HUES48 (cell line): ENCODE measurements at regions not wholly inside any gene's neighbourhood (a gene's known extent, or its start where the extent isn't known, plus 50 kb on each side); places are given as distances from the start of the nearest gene placed in this dataset.

Experiments
- H3K27ac ChIP-seq: one replicate; pipeline ENCODE4 v1.7.0; 2013; ENCODE audit warnings: low read depth, low read length, inconsistent platforms
- H3K27me3 ChIP-seq: 2 replicates; pipeline ENCODE4 v1.6.1; 2013; ENCODE audit warnings: mild to moderate bottlenecking, low read length; ENCODE audit not compliant: control insufficient read depth, insufficient read depth
- H3K36me3 ChIP-seq: 2 replicates; pipeline ENCODE4 v1.6.1; 2013; ENCODE audit warnings: low read length; ENCODE audit not compliant: control insufficient read depth, insufficient read depth
- H3K4me1 ChIP-seq: 2 replicates; pipeline ENCODE4 v1.6.1; 2013; ENCODE audit warnings: mild to moderate bottlenecking, low read length; ENCODE audit not compliant: control insufficient read depth, insufficient read depth
- H3K4me3 ChIP-seq: 2 replicates; pipeline ENCODE4 v1.5.1; 2013; ENCODE audit warnings: mild to moderate bottlenecking, low read depth, low read length
- H3K9ac ChIP-seq: 2 replicates; pipeline ENCODE4 v1.6.1; 2013; ENCODE audit warnings: mild to moderate bottlenecking, low read depth, low read length, moderate library complexity
- H3K9me3 ChIP-seq: 2 replicates; pipeline ENCODE4 v1.6.1; 2013; ENCODE audit warnings: low read length; ENCODE audit not compliant: control insufficient read depth, insufficient read depth

DNA sequence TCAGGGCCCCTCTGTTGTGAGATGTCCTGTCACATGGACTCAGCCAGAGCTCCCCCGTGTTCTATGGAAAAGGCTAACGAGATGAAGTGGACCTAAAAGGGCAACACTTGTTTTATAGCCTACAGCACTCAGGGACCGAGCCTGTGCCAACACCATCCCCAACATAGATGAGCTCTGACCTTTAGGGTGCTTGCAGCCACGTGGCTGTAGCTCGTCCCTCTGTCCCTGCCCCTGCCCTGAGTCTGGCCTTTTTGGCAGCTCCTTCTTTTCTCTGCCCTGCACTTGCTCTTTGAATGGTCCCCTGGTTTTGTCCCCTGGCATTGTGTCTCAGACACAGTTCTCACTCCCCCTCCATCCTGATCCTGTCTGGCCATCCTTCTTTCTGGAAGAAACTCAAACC, 81.2 kb upstream of the GDF10 start:
- Histone ChIP-seq H3K36me3 (no peaks in the 10 kb centered on the region), H3K27ac (no peak overlapping the region), H3K4me3 (no peak overlapping the region), H3K27me3 (no peaks in the 10 kb centered on the region), H3K9ac (no peak overlapping the region), H3K4me1 (no peaks in the 10 kb centered on the region), H3K9me3 (no peaks in the 10 kb centered on the region)

DNA sequence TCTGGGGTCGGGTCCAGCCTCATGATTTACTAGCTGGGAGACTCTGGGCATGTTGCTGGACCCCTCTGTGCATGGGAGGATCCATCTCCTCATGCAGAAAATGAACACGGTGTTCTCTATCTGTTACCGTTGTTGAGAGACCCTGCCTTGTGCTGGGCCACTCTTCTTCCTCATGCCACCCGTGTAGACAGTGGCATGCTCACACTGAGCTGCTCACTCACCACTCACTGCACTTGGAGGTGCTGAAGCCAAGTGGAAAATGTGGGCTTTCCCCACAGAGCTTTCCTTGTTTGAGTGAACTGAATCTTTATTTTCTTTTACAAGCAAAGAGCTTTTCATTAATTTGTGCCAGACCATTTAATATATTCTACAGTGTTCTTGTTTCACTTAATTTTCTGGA, 77.5 kb upstream of the GDF10 start:
- no peaks in the 10 kb centered on the region for H3K27me3 ChIP-seq
- H3K27ac ChIP-seq, result no peak overlapping the region
- no peaks in the 10 kb centered on the region for H3K36me3 ChIP-seq
- no peaks in the 10 kb centered on the region for H3K9me3 ChIP-seq
- no peak overlapping the region for H3K9ac ChIP-seq
- no peak overlapping the region for H3K4me3 ChIP-seq
- H3K4me1 ChIP-seq, result no peaks in the 10 kb centered on the region

DNA sequence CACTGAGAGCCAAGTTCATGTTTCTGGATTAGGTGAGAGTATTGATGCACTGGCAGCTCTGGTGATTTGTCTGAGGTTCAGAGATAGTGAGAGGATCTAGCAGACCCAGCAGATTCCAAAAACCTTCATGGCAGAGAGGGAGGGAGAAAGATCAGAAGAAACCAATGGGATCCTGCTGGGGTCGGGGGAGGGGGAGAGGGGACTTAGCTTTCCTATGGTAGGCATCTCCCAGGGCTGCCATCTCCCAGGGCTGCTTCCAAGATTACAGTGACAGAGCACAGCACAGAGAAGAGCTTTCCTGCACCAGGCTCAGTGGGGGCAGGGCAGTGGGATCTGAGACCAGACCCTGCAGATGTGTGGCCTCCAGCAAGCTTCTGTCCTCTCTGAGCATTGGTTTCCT, 76.8 kb upstream of the GDF10 start:
- Histone ChIP-seq H3K9me3 (no peaks in the 10 kb centered on the region), H3K36me3 (no peaks in the 10 kb centered on the region), H3K4me1 (no peaks in the 10 kb centered on the region), H3K27me3 (no peaks in the 10 kb centered on the region), H3K9ac (no peak overlapping the region), H3K4me3 (no peak overlapping the region), H3K27ac (no peak overlapping the region)

DNA sequence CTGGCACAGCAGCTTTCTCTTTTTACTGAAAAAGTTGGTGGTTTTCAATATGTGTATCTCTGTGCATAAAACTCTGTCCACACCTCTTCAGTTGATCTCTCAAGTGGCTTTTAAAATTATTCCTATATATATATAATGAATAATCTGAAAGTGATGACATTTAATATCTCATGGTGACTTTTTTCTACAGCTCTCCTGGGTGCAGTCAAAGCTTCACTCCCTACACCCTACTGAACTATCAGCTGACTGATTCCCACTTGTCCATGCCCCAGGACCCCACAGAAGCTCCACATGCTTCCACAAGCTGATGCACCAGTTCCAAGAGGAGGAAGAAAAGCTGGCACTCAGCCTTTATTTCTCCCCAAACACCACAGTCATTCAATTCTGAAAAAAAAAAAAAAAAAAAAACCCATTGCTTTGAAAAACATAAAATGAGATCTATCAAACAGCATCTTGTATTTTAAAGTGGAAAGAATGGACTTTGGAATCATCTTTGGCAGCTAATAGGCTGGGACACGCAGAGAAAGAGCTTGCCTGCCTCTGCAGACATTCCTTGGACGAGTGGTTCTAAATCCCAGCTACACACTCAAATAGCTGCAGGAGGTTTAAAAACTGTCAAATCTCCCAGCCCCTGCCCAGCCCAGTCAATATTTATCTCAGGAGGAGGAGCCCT, 75.3 kb upstream of the GDF10 start:
- H3K36me3 ChIP-seq, result no peaks in the 10 kb centered on the region
- H3K27me3 ChIP-seq, result no peaks in the 10 kb centered on the region
- no peak overlapping the region for H3K4me3 ChIP-seq
- no peak overlapping the region for H3K27ac ChIP-seq
- no peaks in the 10 kb centered on the region for H3K4me1 ChIP-seq
- no peaks in the 10 kb centered on the region for H3K9me3 ChIP-seq
- H3K9ac ChIP-seq, result no peak overlapping the region

DNA sequence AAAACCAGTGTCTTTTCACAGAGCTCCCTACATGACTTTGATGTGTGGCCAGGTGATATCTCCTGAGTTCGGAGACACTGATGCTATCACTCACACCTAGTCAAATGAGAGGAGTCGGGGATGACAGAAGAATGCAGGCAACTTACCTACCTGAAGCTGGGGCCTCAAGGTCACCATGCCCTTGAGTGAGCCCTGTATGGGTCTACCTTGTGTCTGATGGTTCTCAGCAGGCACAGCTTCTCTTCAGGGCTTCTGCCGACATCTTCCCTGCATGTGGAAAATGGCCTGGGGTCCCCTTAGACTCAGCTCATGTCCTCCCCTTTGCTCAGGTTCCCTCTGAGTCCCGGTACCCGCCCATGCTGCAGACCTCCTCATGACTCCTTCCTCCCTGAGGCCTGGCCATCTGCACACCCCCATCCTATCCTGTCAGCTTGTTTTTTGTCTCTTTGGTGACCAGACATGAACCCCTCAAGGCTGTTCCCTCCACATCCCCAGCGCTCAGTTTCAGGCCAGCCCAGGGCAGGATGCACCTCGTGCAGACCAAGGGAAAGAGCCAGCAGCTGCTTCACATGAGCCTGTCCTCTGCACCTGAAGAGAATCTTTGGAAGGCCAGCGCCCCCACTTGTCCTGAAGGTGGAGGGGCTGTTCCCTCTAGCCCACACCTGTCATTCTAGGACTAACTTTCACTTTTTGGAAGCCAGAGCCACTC, 74.6 kb upstream of the GDF10 start:
- no peaks in the 10 kb centered on the region for H3K36me3 ChIP-seq
- H3K4me3 ChIP-seq, result no peak overlapping the region
- no peaks in the 10 kb centered on the region for H3K27me3 ChIP-seq
- H3K4me1 ChIP-seq, result no peaks in the 10 kb centered on the region
- H3K9me3 ChIP-seq, result no peaks in the 10 kb centered on the region
- H3K27ac ChIP-seq, result no peak overlapping the region
- no peak overlapping the region for H3K9ac ChIP-seq

DNA sequence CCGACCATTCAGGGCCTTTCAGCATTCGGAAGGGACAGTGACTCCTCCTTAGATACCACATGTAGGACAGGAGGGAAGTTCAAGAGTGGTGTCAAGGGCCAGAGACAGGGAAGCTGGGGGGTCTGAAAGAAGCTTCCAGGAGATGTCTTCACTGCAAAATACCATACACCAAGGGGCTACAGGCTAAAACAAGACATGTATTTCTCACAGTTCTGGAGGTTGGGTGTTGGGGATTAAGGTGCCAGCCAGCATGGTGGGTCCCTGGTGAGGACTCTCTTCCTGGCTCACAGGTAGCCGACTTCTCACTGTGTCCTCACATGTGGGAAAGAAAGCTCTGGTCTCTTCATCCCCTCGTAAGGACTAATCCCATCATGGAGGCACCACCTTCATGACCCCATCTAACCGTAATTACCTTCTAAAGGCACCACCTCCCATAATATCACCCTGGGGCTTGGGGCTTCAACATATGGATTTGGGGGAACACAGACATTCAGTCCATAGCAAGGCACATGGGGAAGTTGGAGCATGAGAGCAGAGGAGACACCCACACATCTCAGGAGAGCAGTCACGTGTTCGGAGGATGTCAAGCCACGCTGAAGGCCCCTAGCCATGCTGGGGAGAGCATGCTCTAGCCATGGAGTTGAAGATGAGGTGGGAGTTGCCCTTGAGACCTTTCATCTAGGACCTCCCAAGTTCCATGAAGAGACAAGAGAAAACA, 73.9 kb upstream of the GDF10 start:
- Histone ChIP-seq H3K4me1 (no peaks in the 10 kb centered on the region), H3K9me3 (no peaks in the 10 kb centered on the region), H3K4me3 (no peak overlapping the region), H3K27ac (no peak overlapping the region), H3K9ac (no peak overlapping the region), H3K36me3 (no peaks in the 10 kb centered on the region), H3K27me3 (no peaks in the 10 kb centered on the region)

DNA sequence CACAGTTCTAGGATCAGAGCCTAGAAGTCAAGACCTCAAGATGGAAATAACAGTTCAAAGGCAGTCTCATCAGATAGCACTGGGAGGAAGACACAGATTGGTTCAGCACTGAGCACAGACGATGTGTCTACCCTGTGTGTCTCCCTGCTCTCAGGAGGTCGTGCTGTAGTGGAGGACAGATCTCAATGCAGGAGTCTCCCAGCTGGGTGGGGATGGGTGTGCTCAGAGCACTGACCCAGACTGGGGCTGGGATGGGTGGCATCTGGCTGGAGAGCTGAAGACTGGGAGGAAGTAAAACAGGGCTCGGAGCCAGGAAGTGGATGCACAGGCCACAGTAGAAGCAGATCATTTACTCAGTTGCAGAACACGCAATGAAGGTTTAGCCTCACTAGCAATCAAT, 69.5 kb upstream of the GDF10 start:
- H3K4me1 ChIP-seq, result no peaks in the 10 kb centered on the region
- H3K36me3 ChIP-seq, result no peaks in the 10 kb centered on the region
- no peak overlapping the region for H3K4me3 ChIP-seq
- H3K27me3 ChIP-seq, result no peaks in the 10 kb centered on the region
- H3K9ac ChIP-seq, result no peak overlapping the region
- H3K9me3 ChIP-seq, result no peaks in the 10 kb centered on the region
- H3K27ac ChIP-seq, result no peak overlapping the region

DNA sequence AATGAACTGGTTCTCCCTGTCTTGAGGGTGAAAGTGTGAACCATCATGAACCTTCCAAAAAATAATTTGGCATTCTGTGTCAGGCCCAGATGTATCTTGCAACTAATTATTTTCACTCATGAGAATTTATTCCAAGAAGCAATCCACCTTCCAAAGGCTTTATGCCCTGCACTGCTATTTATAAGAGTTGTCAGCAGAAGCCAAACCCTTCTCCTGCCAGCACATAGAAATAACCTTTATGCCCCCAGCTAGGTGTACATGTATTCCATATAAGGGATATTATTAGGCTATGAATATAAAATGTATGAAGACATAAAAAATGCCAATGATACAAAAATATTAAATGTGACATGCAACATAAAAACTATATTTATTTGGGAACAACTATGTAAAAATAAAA, 69.0 kb upstream of the GDF10 start:
- H3K27ac ChIP-seq, result no peak overlapping the region
- H3K9me3 ChIP-seq, result no peaks in the 10 kb centered on the region
- no peaks in the 10 kb centered on the region for H3K36me3 ChIP-seq

DNA sequence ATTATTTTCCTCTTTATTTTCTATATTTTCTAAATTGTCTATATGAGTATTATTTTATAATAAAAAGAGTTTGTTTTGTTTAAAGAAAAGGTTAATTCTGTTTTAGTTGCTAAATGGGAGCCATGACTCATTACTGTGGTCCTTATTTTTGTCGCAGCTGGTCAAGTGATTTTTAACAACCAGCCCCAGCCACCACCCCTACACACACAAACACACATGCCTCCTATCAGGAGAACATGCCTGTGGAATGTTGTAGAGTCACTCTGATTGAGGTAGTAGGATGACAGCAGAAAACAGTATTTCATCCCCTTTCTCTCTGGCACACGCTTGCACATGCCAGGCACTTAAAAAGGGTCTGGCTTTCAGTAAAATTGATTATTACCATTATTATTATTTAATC, 68.6 kb upstream of the GDF10 start:
- no peaks in the 10 kb centered on the region for H3K4me1 ChIP-seq
- no peak overlapping the region for H3K4me3 ChIP-seq
- no peaks in the 10 kb centered on the region for H3K9me3 ChIP-seq
- no peaks in the 10 kb centered on the region for H3K36me3 ChIP-seq
- H3K9ac ChIP-seq, result no peak overlapping the region
- H3K27me3 ChIP-seq, result no peaks in the 10 kb centered on the region
- no peak overlapping the region for H3K27ac ChIP-seq

More for the DNA sequence above, 69.0 kb upstream of the GDF10 start:
- no peak overlapping the region for H3K4me3 ChIP-seq
- H3K9ac ChIP-seq, result no peak overlapping the region
- no peaks in the 10 kb centered on the region for H3K27me3 ChIP-seq
- no peaks in the 10 kb centered on the region for H3K4me1 ChIP-seq

DNA sequence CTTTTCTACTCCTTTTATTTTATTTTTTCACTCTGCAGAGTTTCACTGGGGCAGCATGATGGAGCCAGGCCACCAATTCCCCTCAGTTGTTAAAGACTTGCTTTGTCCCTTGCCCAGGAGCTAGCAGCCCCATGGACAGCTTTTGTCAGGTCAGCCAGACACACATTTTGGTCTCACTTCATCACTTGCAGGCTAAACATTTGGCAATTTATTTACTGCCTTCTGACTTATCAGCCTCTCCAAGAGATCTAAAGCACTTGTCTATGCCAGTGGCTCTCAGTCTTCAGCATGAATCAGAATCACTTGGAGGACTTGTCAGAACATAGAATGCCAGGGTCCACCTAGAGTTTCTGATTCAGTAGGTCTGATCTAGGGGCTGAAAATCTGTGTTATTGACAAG, 66.4 kb upstream of the GDF10 start:
- no peaks in the 10 kb centered on the region for H3K27me3 ChIP-seq
- no peaks in the 10 kb centered on the region for H3K36me3 ChIP-seq
- H3K9me3 ChIP-seq, result no peaks in the 10 kb centered on the region
- H3K4me3 ChIP-seq, result no peak overlapping the region
- H3K27ac ChIP-seq, result no peak overlapping the region
- no peaks in the 10 kb centered on the region for H3K4me1 ChIP-seq
- H3K9ac ChIP-seq, result no peak overlapping the region

DNA sequence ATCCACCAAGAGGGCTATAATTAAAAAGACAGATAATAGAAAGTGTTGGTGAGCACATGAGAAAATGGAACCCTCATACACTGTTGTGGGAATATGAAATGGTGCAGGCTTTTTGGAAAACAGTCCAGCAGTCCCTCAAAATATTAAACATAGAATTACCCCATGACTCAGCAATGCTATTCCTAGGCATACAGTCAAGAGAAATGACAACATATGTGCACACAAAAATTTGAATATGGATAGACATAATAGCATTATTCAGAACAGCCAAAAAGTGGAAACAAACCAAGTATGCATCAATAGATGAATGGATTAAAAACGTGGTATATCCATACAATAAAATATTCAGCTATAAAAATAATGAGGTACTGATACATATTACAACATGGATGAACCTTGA, 64.5 kb upstream of the GDF10 start:
- no peaks in the 10 kb centered on the region for H3K4me1 ChIP-seq
- no peaks in the 10 kb centered on the region for H3K36me3 ChIP-seq
- H3K4me3 ChIP-seq, result no peak overlapping the region
- H3K9me3 ChIP-seq, result no peaks in the 10 kb centered on the region
- no peak overlapping the region for H3K9ac ChIP-seq
- no peak overlapping the region for H3K27ac ChIP-seq
- H3K27me3 ChIP-seq, result no peaks in the 10 kb centered on the region
